H1 (cell line): ENCODE measurements at regions not wholly inside any gene's neighbourhood (a gene's known extent, or its start where the extent isn't known, plus 50 kb on each side); places are given as distances from the start of the nearest gene placed in this dataset.

Experiments used
- EZH2 ChIP-seq: fragments of 200-600 bp; sonication (generic); IDR thresholded peaks from 2 replicates; pipeline ENCODE4 v1.7.1; 2012; ENCODE audit warnings: low read depth, mild to moderate bottlenecking, moderate library complexity, low read length, inconsistent platforms; ENCODE audit not compliant: severe bottlenecking
- GABPA ChIP-seq: IDR thresholded peaks from 2 replicates; pipeline ENCODE4 v1.6.1; 2011; ENCODE audit warnings: mild to moderate bottlenecking, low read length, moderate library complexity, borderline replicate concordance; ENCODE audit not compliant: insufficient read depth
- SAP30 ChIP-seq: fragments of 300-600 bp; sonication (generic); IDR thresholded peaks from 2 replicates; pipeline ENCODE4 v1.7.1; 2012; ENCODE audit warnings: low read length, moderate library complexity, mild to moderate bottlenecking, inconsistent platforms; ENCODE audit not compliant: insufficient read depth, insufficient replicate concordance
- SRF ChIP-seq: IDR thresholded peaks from 2 replicates; pipeline ENCODE4 v1.6.1; 2011; ENCODE audit warnings: mild to moderate bottlenecking, low read depth, low read length, moderate library complexity
- TF ChIP-seq, protein P1 (sequence below): fragments of 300-600 bp; sonication (generic); IDR thresholded peaks from 2 replicates; pipeline ENCODE4 v1.7.1; 2012; ENCODE audit warnings: low read length, moderate library complexity, mild to moderate bottlenecking, inconsistent platforms; ENCODE audit not compliant: insufficient replicate concordance
- TF ChIP-seq, protein P2 (sequence below): IDR thresholded peaks from 2 replicates; pipeline ENCODE4 v1.6.1; 2012; ENCODE audit warnings: inconsistent platforms
- TF ChIP-seq, protein P3 (sequence below): IDR thresholded peaks from 2 replicates; pipeline ENCODE4 v1.6.1; 2012; ENCODE audit warnings: low read length, inconsistent platforms

DNA sequence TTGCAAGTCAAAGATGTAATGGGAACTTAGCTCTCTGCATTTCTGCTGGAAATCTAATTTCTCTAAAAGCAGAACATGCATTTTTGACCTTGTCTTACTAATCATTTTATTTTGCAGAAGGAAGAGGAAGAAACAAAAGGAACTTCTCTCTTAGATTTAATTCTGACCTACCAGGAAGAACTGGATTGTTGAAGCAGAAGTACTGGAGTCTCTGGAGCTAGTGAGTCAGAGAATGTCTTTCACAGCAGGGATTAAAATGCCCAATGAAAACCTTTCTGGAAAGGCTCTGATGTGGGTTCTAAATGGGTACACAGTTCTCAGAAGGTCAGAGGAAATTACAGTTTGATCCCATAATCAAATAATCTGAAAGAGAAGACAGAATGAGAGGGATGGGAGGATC lies 70.8 kb upstream of the GNG2 start (continued):
- TF ChIP-seq, protein P1, sequence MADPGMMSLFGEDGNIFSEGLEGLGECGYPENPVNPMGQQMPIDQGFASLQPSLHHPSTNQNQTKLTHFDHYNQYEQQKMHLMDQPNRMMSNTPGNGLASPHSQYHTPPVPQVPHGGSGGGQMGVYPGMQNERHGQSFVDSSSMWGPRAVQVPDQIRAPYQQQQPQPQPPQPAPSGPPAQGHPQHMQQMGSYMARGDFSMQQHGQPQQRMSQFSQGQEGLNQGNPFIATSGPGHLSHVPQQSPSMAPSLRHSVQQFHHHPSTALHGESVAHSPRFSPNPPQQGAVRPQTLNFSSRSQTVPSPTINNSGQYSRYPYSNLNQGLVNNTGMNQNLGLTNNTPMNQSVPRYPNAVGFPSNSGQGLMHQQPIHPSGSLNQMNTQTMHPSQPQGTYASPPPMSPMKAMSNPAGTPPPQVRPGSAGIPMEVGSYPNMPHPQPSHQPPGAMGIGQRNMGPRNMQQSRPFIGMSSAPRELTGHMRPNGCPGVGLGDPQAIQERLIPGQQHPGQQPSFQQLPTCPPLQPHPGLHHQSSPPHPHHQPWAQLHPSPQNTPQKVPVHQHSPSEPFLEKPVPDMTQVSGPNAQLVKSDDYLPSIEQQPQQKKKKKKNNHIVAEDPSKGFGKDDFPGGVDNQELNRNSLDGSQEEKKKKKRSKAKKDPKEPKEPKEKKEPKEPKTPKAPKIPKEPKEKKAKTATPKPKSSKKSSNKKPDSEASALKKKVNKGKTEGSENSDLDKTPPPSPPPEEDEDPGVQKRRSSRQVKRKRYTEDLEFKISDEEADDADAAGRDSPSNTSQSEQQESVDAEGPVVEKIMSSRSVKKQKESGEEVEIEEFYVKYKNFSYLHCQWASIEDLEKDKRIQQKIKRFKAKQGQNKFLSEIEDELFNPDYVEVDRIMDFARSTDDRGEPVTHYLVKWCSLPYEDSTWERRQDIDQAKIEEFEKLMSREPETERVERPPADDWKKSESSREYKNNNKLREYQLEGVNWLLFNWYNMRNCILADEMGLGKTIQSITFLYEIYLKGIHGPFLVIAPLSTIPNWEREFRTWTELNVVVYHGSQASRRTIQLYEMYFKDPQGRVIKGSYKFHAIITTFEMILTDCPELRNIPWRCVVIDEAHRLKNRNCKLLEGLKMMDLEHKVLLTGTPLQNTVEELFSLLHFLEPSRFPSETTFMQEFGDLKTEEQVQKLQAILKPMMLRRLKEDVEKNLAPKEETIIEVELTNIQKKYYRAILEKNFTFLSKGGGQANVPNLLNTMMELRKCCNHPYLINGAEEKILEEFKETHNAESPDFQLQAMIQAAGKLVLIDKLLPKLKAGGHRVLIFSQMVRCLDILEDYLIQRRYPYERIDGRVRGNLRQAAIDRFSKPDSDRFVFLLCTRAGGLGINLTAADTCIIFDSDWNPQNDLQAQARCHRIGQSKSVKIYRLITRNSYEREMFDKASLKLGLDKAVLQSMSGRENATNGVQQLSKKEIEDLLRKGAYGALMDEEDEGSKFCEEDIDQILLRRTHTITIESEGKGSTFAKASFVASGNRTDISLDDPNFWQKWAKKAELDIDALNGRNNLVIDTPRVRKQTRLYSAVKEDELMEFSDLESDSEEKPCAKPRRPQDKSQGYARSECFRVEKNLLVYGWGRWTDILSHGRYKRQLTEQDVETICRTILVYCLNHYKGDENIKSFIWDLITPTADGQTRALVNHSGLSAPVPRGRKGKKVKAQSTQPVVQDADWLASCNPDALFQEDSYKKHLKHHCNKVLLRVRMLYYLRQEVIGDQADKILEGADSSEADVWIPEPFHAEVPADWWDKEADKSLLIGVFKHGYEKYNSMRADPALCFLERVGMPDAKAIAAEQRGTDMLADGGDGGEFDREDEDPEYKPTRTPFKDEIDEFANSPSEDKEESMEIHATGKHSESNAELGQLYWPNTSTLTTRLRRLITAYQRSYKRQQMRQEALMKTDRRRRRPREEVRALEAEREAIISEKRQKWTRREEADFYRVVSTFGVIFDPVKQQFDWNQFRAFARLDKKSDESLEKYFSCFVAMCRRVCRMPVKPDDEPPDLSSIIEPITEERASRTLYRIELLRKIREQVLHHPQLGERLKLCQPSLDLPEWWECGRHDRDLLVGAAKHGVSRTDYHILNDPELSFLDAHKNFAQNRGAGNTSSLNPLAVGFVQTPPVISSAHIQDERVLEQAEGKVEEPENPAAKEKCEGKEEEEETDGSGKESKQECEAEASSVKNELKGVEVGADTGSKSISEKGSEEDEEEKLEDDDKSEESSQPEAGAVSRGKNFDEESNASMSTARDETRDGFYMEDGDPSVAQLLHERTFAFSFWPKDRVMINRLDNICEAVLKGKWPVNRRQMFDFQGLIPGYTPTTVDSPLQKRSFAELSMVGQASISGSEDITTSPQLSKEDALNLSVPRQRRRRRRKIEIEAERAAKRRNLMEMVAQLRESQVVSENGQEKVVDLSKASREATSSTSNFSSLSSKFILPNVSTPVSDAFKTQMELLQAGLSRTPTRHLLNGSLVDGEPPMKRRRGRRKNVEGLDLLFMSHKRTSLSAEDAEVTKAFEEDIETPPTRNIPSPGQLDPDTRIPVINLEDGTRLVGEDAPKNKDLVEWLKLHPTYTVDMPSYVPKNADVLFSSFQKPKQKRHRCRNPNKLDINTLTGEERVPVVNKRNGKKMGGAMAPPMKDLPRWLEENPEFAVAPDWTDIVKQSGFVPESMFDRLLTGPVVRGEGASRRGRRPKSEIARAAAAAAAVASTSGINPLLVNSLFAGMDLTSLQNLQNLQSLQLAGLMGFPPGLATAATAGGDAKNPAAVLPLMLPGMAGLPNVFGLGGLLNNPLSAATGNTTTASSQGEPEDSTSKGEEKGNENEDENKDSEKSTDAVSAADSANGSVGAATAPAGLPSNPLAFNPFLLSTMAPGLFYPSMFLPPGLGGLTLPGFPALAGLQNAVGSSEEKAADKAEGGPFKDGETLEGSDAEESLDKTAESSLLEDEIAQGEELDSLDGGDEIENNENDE = no peak
- no peak for TF ChIP-seq SRF
- TF ChIP-seq, protein P2, sequence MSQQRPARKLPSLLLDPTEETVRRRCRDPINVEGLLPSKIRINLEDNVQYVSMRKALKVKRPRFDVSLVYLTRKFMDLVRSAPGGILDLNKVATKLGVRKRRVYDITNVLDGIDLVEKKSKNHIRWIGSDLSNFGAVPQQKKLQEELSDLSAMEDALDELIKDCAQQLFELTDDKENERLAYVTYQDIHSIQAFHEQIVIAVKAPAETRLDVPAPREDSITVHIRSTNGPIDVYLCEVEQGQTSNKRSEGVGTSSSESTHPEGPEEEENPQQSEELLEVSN = no peak
- no peak for TF ChIP-seq GABPA
- no peak for TF ChIP-seq SAP30
- TF ChIP-seq, protein P3, sequence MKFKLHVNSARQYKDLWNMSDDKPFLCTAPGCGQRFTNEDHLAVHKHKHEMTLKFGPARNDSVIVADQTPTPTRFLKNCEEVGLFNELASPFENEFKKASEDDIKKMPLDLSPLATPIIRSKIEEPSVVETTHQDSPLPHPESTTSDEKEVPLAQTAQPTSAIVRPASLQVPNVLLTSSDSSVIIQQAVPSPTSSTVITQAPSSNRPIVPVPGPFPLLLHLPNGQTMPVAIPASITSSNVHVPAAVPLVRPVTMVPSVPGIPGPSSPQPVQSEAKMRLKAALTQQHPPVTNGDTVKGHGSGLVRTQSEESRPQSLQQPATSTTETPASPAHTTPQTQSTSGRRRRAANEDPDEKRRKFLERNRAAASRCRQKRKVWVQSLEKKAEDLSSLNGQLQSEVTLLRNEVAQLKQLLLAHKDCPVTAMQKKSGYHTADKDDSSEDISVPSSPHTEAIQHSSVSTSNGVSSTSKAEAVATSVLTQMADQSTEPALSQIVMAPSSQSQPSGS = no peak
- no peak for TF ChIP-seq EZH2
